PC-9 (cell line): ENCODE measurements at regions not wholly inside any gene's neighbourhood (a gene's known extent, or its start where the extent isn't known, plus 50 kb on each side); places are given as distances from the start of the nearest gene placed in this dataset.

Experiments
- BruUV-seq: library from RNA; stranded (reverse); fragments of 400-500 nt; replicated peaks from 2 replicates; lab custom pipeline; 2021; lab: Mats Ljungman, UMichigan
- CTCF ChIA-PET: fragments of 300-600 bp; sonication (Branson Sonifier 250); formaldehyde crosslinking; loops from one replicate; lab custom pipeline; 2022; ENCODE audit warnings: antibody characterized with exemption; lab: Charles Lee
- POLR2A ChIA-PET: fragments of 300-600 bp; sonication (Branson Sonifier 250); formaldehyde crosslinking; loops from one replicate; lab custom pipeline; 2022; ENCODE audit warnings: antibody characterized with exemption; ENCODE audit not compliant: unreplicated experiment; lab: Charles Lee
- DNase-seq, 2 experiments: peaks; one replicate each; pipeline versions ENCODE4 v3.0.0 to v3.0.0-alpha.2; 2015 to 2022; ENCODE audit warnings: mixed read lengths in 1 of 2
- H2AFZ ChIP-seq: fragments of 200-600 bp; sonication (generic); 2 replicates; pipeline ENCODE4 v1.8.1; 2017; ENCODE audit warnings: antibody characterized with exemption
- H3F3A ChIP-seq: fragments of 200-600 bp; sonication (generic); 2 replicates; pipeline ENCODE4 v1.8.1; 2017; ENCODE audit warnings: antibody characterized with exemption, mild to moderate bottlenecking, low read depth; ENCODE audit not compliant: insufficient read depth
- H3K27ac ChIP-seq: fragments of 200-600 bp; sonication (generic); 2 replicates; pipeline ENCODE4 v1.6.1; 2016; ENCODE audit warnings: mixed run types
- H3K27me3 ChIP-seq: fragments of 200-600 bp; sonication (generic); 2 replicates; pipeline ENCODE4 v1.6.1; 2016; ENCODE audit warnings: low read depth, mixed run types; ENCODE audit not compliant: insufficient read depth
- H3K36me3 ChIP-seq: fragments of 200-600 bp; sonication (generic); 2 replicates; pipeline ENCODE4 v1.6.1; 2016; ENCODE audit warnings: low read depth, mixed run types
- H3K4me1 ChIP-seq: fragments of 200-600 bp; sonication (generic); replicated peaks from 2 replicates; pipeline ENCODE4 v1.6.1; 2016; ENCODE audit warnings: mixed run types; ENCODE audit not compliant: insufficient read depth
- H3K4me2 ChIP-seq: fragments of 200-600 bp; sonication (generic); 2 replicates; pipeline ENCODE4 v1.6.1; 2017; ENCODE audit warnings: mixed run types
- H3K4me3 ChIP-seq: fragments of 200-600 bp; sonication (generic); 2 replicates; pipeline ENCODE4 v1.6.1; 2016; ENCODE audit warnings: mixed run types
- H3K79me2 ChIP-seq: fragments of 200-600 bp; sonication (generic); 2 replicates; pipeline ENCODE4 v1.6.1; 2017; ENCODE audit warnings: low read depth, mixed run types
- H3K9me2 ChIP-seq: fragments of 200-600 bp; sonication (generic); 2 replicates; pipeline ENCODE4 v1.8.1; 2017; ENCODE audit warnings: mild to moderate bottlenecking; ENCODE audit not compliant: insufficient read depth
- H3K9me3 ChIP-seq: fragments of 200-600 bp; sonication (generic); 2 replicates; pipeline ENCODE4 v1.8.1; 2016; ENCODE audit warnings: low read depth; ENCODE audit not compliant: insufficient read depth
- H4K20me1 ChIP-seq: fragments of 200-600 bp; sonication (generic); 2 replicates; pipeline ENCODE4 v1.8.1; 2017; ENCODE audit not compliant: insufficient read depth
- EZH2 ChIP-seq: fragments of 200-600 bp; sonication (generic); IDR thresholded peaks from 2 replicates; pipeline ENCODE4 v1.8.0; 2017; ENCODE audit warnings: antibody characterized with exemption, low read depth
- intact Hi-C: fragments of 100-400 bp; cut with micrococcal nuclease; formaldehyde crosslinking; loops from one replicate; pipeline ENCODE4 v1.10.0; 2022; ENCODE audit not compliant: unreplicated experiment
- TF ChIP-seq, protein P1 (sequence below): fragments of 200-600 bp; sonication (generic); conservative IDR thresholded peaks from 2 replicates; pipeline ENCODE4 v1.6.1; 2017; ENCODE audit warnings: mixed run types, antibody characterized with exemption, mild to moderate bottlenecking, moderate library complexity

- ChIA-PET POLR2A (no interaction called here), CTCF (no interaction called here)
- Histone ChIP-seq H3K9me2 (no peaks in the 10 kb centered on the region), H3K4me2 (no peak overlapping the region), H3K79me2 (no peaks in the 10 kb centered on the region), H4K20me1 (no peaks in the 10 kb centered on the region), H3K9me3 (no peaks in the 10 kb centered on the region), H3K4me1 (no peaks in the 10 kb centered on the region), H3K27ac (no peak overlapping the region), H3K4me3 (no peak overlapping the region), H3F3A (no peaks in the 10 kb centered on the region), H3K27me3 (peaks cover 11% of the 10 kb centered on the region), H3K36me3 (no peaks in the 10 kb centered on the region), H2AFZ (no peak overlapping the region)
- no peak for TF ChIP-seq EZH2
- TF ChIP-seq, protein P1, sequence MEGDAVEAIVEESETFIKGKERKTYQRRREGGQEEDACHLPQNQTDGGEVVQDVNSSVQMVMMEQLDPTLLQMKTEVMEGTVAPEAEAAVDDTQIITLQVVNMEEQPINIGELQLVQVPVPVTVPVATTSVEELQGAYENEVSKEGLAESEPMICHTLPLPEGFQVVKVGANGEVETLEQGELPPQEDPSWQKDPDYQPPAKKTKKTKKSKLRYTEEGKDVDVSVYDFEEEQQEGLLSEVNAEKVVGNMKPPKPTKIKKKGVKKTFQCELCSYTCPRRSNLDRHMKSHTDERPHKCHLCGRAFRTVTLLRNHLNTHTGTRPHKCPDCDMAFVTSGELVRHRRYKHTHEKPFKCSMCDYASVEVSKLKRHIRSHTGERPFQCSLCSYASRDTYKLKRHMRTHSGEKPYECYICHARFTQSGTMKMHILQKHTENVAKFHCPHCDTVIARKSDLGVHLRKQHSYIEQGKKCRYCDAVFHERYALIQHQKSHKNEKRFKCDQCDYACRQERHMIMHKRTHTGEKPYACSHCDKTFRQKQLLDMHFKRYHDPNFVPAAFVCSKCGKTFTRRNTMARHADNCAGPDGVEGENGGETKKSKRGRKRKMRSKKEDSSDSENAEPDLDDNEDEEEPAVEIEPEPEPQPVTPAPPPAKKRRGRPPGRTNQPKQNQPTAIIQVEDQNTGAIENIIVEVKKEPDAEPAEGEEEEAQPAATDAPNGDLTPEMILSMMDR, result no peak
- DNase-seq, result no peak
- intact Hi-C loops, result no loop called here
- no TSS peak for BruUV-seq
Observed at GRCh38 chrX:71846429-71846828, 64.2 kb upstream of the NHSL2 start.

DNA sequence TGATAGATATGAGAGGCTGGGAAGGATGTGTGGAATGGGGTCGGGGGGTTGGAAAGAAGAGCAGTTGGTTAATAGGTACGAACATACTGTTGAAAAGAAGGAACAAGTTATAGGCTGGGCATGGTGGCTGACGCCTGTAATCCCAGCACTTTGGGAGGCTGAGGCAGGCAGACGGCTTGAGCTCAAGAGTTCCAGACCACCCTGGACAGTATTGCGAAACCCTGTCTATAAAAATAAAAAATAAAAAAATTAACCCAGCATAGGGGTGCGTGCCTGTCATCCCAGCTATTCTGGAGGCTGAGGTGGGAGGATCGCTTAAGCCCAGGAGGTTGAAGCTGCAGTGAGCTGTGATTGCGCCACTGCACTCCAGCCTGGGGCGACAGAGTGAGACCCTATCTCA lies 58.5 kb upstream of the NHSL2 start:
- Histone ChIP-seq H4K20me1 (no peaks in the 10 kb centered on the region), H3K27me3 (peaks cover 14% of the 10 kb centered on the region), H3K36me3 (no peaks in the 10 kb centered on the region), H3K9me3 (no peaks in the 10 kb centered on the region), H3K4me2 (no peak overlapping the region), H3K4me3 (no peak overlapping the region), H2AFZ (no peak overlapping the region), H3K79me2 (no peaks in the 10 kb centered on the region), H3K4me1 (no peaks in the 10 kb centered on the region), H3K9me2 (no peaks in the 10 kb centered on the region), H3F3A (no peaks in the 10 kb centered on the region), H3K27ac (no peak overlapping the region)
- no TSS peak for BruUV-seq
- ChIA-PET CTCF (no interaction called here), POLR2A (no interaction called here)
- TF ChIP-seq EZH2, result no peak
- TF ChIP-seq, protein P1, result no peak
- intact Hi-C loops, result no loop called here
- DNase-seq, result no peak

GRCh38 chrX:71859637-71860036 lies 51.0 kb upstream of the NHSL2 start:
- Histone ChIP-seq H3K4me3 (no peak overlapping the region), H3K4me2 (no peak overlapping the region), H3K9me3 (no peaks in the 10 kb centered on the region), H3K27ac (no peak overlapping the region), H3K4me1 (no peaks in the 10 kb centered on the region), H4K20me1 (no peaks in the 10 kb centered on the region), H3K79me2 (no peaks in the 10 kb centered on the region), H3K9me2 (no peaks in the 10 kb centered on the region), H3K27me3 (peaks cover 34% of the 10 kb centered on the region), H2AFZ (no peak overlapping the region), H3K36me3 (no peaks in the 10 kb centered on the region), H3F3A (no peaks in the 10 kb centered on the region)
- no peak for DNase-seq
- intact Hi-C loops, result loop anchor here (5.0 kb wide), 1 partner anchor 268 kb away; no protein-coding TSS in a partner anchor
- ChIA-PET CTCF (no interaction called here), POLR2A (no interaction called here)
- TF ChIP-seq, protein P1, result peak; percentile 63
- TF ChIP-seq EZH2, result no peak
- no TSS peak for BruUV-seq
